GM06990 (cell line): ENCODE measurements at regions not wholly inside any gene's neighbourhood (a gene's known extent, or its start where the extent isn't known, plus 50 kb on each side); places are given as distances from the start of the nearest gene placed in this dataset.

Experiments used
- DNase-seq: peaks from one replicate; pipeline ENCODE4 v3.0.0-alpha.2; 2011; ENCODE audit not compliant: insufficient read length; ENCODE audit errors: extremely low read depth
- H3K27me3 ChIP-seq: replicated peaks from 2 replicates; pipeline ENCODE4 v1.6.0; 2011; ENCODE audit warnings: low read length; ENCODE audit not compliant: control insufficient read depth, insufficient read depth
- H3K36me3 ChIP-seq: 2 replicates; pipeline ENCODE4 v1.5.1; 2011; ENCODE audit warnings: low read length; ENCODE audit not compliant: control insufficient read depth, insufficient read depth
- H3K4me3 ChIP-seq: replicated peaks from 2 replicates; pipeline ENCODE4 v1.5.1; 2011; ENCODE audit warnings: low read depth, mild to moderate bottlenecking, control low read depth, low read length
- TF ChIP-seq, protein P1 (sequence below): IDR thresholded peaks from 2 replicates; pipeline ENCODE4 v1.5.1; 2011; ENCODE audit warnings: low read length, control low read depth, mild to moderate bottlenecking, inconsistent platforms; ENCODE audit not compliant: insufficient read depth, poor library complexity, severe bottlenecking

DNA sequence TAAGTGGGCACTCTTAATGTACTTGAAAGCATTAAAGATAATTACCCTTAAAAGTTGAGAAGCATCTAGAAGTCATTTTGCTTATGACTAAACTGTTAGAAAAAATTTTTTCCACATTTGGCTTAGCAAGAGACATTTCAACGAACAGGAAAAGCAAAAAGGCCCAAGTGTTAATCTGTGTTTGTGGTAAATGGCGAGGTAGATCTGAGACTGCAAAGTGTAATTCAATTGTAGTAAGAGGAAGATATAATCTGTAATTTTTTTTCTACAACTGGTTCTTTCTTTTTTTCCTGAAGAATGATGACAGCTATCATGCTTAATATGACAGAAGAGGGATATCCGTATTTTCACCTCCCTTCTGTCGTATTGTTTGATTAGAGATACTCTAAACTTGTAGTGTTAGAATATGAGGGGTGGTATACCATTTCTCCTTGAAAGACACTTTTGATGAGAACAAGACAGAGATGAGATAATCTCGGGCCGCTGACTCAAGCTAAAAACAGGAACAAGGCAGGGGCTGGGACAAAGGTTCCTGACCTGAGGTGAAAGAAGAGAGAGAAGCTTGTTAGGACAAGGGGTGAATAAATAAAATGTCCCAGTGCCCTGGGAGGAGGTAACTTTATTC lies 459.3 kb upstream of the ZNF608 start:
- DNase-seq: no peak
- Histone ChIP-seq H3K27me3 (no peaks in the 10 kb centered on the region), H3K4me3 (no peak overlapping the region), H3K36me3 (no peaks in the 10 kb centered on the region)
- TF ChIP-seq, protein P1, sequence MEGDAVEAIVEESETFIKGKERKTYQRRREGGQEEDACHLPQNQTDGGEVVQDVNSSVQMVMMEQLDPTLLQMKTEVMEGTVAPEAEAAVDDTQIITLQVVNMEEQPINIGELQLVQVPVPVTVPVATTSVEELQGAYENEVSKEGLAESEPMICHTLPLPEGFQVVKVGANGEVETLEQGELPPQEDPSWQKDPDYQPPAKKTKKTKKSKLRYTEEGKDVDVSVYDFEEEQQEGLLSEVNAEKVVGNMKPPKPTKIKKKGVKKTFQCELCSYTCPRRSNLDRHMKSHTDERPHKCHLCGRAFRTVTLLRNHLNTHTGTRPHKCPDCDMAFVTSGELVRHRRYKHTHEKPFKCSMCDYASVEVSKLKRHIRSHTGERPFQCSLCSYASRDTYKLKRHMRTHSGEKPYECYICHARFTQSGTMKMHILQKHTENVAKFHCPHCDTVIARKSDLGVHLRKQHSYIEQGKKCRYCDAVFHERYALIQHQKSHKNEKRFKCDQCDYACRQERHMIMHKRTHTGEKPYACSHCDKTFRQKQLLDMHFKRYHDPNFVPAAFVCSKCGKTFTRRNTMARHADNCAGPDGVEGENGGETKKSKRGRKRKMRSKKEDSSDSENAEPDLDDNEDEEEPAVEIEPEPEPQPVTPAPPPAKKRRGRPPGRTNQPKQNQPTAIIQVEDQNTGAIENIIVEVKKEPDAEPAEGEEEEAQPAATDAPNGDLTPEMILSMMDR: no peak

DNA sequence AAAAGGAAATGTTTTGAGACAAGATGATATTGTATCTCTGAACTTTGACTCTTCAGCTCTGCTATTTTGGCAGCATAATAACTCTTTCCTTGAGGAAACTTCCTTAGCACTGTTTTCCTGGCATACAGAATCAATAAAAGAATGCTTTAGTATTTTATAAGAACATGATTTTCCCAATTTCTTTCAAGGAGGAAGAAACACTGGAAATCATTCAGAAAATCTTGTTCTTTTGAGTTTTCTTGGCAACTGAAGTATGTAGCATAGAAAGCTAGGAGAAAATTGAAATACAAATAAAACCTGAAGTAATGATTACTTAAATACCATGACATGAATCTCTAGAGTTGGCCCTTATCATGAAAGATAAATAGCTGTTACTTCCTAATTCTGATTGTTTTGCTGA lies 461.4 kb upstream of the ZNF608 start:
- Histone ChIP-seq H3K36me3 (no peaks in the 10 kb centered on the region), H3K4me3 (no peak overlapping the region), H3K27me3 (no peaks in the 10 kb centered on the region)
- TF ChIP-seq, protein P1: no peak
- no peak for DNase-seq

DNA sequence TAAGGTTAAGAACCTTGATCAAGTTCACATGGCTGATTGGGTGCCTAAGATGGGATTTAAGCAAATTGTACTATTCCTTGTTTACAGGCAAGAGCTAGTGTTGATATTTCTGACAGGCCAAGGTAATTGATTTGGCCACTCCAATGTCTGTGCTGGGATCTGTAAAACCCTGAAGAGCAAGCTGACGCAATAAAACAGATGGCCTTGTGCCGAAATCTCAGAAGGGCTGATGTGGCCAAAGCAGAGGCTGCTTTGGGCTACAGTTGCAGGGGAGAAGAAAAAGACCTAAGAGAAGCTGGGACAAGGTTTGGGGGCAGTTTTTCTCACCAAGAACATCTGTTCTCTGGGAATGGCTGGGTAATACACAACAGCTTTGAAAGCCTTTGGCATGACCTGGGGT lies 463.2 kb upstream of the ZNF608 start:
- H3K36me3 ChIP-seq: no peaks in the 10 kb centered on the region
- TF ChIP-seq, protein P1: no peak
- H3K4me3 ChIP-seq: no peak overlapping the region
- H3K27me3 ChIP-seq: no peaks in the 10 kb centered on the region
- no peak for DNase-seq

DNA sequence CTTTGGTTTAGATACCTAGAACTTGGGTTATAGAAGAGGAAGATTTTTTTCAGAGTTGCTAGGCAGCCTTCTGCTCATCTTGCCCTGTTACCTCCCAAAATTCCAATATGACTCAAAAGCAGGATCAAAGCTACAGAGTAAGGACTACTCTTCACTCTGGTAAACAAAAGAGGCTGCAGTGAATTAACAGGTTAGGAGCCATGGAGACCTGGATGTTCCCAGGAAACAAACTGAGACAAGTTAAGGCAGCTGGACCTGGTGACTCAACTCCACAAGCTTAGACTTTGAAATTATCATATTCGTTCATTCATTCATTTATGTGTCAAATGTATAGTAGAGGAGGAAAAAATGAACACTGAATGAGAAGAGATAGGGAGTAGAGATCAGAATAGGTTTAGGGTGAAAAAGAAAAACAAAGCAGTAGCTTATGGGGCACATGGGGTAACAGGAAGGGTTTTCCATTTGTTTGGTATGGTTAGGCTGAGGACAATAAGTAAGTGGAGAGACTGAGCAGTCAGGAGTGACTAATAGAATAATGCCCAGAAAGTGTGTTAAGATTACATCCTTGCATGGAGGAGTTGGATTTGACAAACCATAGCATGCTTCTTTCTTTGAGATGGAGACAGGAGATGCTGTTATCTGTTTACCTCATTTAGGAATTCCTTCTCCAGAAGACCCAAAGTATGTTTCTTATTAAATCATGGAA lies 464.0 kb upstream of the ZNF608 start:
- no peak for DNase-seq
- no peaks in the 10 kb centered on the region for H3K27me3 ChIP-seq
- TF ChIP-seq, protein P1: no peak

DNA sequence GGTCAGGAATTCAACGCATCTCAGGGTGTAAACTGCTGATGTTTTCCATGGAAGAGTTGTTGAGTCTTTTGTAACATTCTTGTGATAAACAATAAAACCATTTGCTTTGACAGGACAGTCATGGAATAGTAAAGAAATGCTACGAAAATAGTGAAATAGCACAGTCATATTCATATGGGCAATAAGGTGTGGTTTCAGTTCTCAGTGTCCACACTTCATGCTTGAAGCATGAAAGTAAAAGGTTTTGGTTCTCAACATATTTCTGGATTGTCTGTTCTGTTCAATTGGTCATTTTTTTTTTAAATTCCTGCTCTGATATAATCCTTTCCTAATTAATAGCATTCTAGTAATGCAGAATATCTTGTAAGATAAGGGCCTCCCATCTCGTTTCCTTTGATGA lies 467.6 kb upstream of the ZNF608 start:
- Histone ChIP-seq H3K27me3 (no peaks in the 10 kb centered on the region), H3K4me3 (no peak overlapping the region), H3K36me3 (no peaks in the 10 kb centered on the region)
- TF ChIP-seq, protein P1: no peak
- DNase-seq: no peak

More for the DNA sequence above, 464.0 kb upstream of the ZNF608 start:
- H3K4me3 ChIP-seq: no peak overlapping the region
- no peaks in the 10 kb centered on the region for H3K36me3 ChIP-seq
